PFSK-1 (cell line): ENCODE measurements at regions not wholly inside any gene's neighbourhood (a gene's known extent, or its start where the extent isn't known, plus 50 kb on each side); places are given as distances from the start of the nearest gene placed in this dataset.

Source experiments
- FOXP2 ChIP-seq: optimal IDR thresholded peaks from 2 replicates; pipeline ENCODE3; 2011; ENCODE audit warnings: borderline replicate concordance, control low read depth, inconsistent platforms; ENCODE audit not compliant: insufficient read depth; ENCODE audit errors: extremely low read length, extremely low read depth
- POLR2AphosphoS5 ChIP-seq: IDR thresholded peaks from 2 replicates; pipeline ENCODE4 v1.6.1; 2012; ENCODE audit warnings: low read depth, mild to moderate bottlenecking, control low read depth, low read length, moderate library complexity
- REST ChIP-seq, 2 experiments: IDR thresholded peaks; 2 replicates each; pipeline versions ENCODE4 v1.6.1 to v1.8.0; 2011 to 2012; ENCODE audit warnings: low read depth in 2 of 2, low read length in 2 of 2, control low read depth in 1 of 2, inconsistent platforms in 1 of 2, mild to moderate bottlenecking in 1 of 2, moderate library complexity in 1 of 2; ENCODE audit not compliant: insufficient read depth in 1 of 2
- SIN3A ChIP-seq: IDR thresholded peaks from 2 replicates; pipeline ENCODE4 v1.6.1; 2012; ENCODE audit warnings: mild to moderate bottlenecking, low read length, moderate library complexity, borderline replicate concordance; ENCODE audit not compliant: insufficient read depth
- TAF1 ChIP-seq: IDR thresholded peaks from 2 replicates; pipeline ENCODE4 v1.6.1; 2012; ENCODE audit warnings: low read length, control low read depth, borderline replicate concordance; ENCODE audit not compliant: insufficient read depth

- TF ChIP-seq POLR2AphosphoS5 (no peak), TAF1 (no peak), FOXP2 (no peak), SIN3A (no peak), REST (IDR thresholded peaks at IDR 0.05; ENCODE audit: insufficient read depth in 1 of 2, low read depth in 2 of 2, low read length in 2 of 2) (no peak)
Measured at GRCh38 chr7:119223930-119224329, 999.4 kb downstream of the ANKRD7 start.

GRCh38 chr7:119228482-119228881 is 1004.0 kb downstream of the ANKRD7 start:
- TF ChIP-seq REST (IDR thresholded peaks at IDR 0.05; ENCODE audit: insufficient read depth in 1 of 2, low read depth in 2 of 2, low read length in 2 of 2) = no peak
- no peak for TF ChIP-seq TAF1
- TF ChIP-seq SIN3A = no peak
- no peak for TF ChIP-seq POLR2AphosphoS5
- no peak for TF ChIP-seq FOXP2

GRCh38 chr7:119232091-119232490 is 1007.6 kb downstream of the ANKRD7 start:
- TF ChIP-seq REST (IDR thresholded peaks at IDR 0.05; ENCODE audit: insufficient read depth in 1 of 2, low read depth in 2 of 2, low read length in 2 of 2) (no peak), TAF1 (no peak), FOXP2 (no peak), SIN3A (no peak), POLR2AphosphoS5 (no peak)

- no peak for TF ChIP-seq FOXP2
- no peak for TF ChIP-seq TAF1
- no peak for TF ChIP-seq SIN3A
- TF ChIP-seq REST (IDR thresholded peaks at IDR 0.05; ENCODE audit: insufficient read depth in 1 of 2, low read depth in 2 of 2, low read length in 2 of 2) = no peak
- no peak for TF ChIP-seq POLR2AphosphoS5
Measured at GRCh38 chr7:119233015-119233414, 1008.5 kb downstream of the ANKRD7 start.

- TF ChIP-seq REST (IDR thresholded peaks at IDR 0.05; ENCODE audit: insufficient read depth in 1 of 2, low read depth in 2 of 2, low read length in 2 of 2) (no peak), POLR2AphosphoS5 (no peak)
Measured at GRCh38 chr7:119252962-119253361, 1020.0 kb upstream of the KCND2 start.
